Occipital lobe (tissue), 1 donor: ENCODE measurements at regions not wholly inside any gene's neighbourhood (a gene's known extent, or its start where the extent isn't known, plus 50 kb on each side); places are given as distances from the start of the nearest gene placed in this dataset.

Experiments used
- DNase-seq: peaks from one replicate; lab custom pipeline; 2025; lab: John Stamatoyannopoulos, UW

- DNase-seq = no peak
Observed at GRCh38 chr10:65325913-65326312, 1599.9 kb upstream of the LRRTM3 start.

GRCh38 chr10:65328486-65328885 lies 1597.3 kb upstream of the LRRTM3 start:
- DNase-seq = no peak

DNA sequence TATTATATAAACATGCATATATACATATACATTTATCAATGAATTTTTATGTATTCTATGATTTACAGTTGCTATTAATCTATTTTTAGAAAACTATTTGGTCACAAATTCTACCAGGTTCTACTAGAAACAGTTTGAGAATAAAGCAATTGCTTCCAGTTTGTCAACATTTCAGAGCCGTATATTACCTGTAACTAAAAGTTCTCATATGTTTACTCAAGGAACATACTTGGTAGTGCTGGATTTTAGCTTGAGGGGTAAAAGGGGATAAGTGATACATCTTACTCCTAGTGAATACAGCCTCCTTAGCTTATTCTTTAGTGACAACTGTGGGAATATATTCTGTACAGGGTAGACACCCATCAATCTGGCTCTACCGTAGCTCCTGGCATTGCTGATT lies 1590.5 kb upstream of the LRRTM3 start:
- no peak for DNase-seq

DNA sequence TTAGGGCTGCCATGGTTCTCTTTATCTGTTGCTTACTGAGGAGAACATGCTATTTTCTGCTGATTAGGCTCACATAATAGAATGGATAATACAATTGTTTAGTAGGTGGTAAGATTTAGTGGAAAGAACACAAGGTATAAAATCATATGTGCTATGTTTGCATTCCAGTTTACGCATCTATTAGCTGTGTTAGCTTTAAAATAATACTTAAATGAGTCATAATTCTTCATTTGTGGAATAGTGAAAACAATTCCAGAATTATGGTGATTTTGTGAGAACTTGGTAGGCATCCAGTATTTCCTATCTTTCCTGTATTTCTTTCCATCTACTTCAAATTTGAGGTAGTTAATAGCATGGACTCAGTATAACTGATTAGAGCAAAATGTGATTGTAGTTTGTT lies 1585.5 kb upstream of the LRRTM3 start:
- DNase-seq = no peak

GRCh38 chr10:65341323-65341925 lies 1584.4 kb upstream of the LRRTM3 start:
- DNase-seq = no peak

DNA sequence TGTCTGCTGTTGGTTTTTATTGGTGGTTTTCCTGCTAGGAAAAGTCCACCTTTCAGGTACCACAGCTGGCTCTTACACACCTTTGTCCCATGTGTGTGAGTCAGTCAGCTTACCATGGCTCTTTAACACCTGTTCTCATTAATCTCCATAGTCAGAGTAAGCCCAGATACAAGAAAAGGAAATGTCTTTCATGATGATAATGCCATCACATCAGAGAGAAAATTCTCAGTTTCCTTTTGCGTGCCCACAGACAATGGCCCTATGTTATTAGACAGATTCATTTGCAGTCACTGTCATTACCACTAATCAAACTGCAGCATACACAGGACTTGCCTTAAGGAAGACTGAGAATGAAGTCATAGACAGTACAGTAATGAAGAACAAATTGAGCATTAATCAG lies 1583.6 kb upstream of the LRRTM3 start:
- no peak for DNase-seq

DNA sequence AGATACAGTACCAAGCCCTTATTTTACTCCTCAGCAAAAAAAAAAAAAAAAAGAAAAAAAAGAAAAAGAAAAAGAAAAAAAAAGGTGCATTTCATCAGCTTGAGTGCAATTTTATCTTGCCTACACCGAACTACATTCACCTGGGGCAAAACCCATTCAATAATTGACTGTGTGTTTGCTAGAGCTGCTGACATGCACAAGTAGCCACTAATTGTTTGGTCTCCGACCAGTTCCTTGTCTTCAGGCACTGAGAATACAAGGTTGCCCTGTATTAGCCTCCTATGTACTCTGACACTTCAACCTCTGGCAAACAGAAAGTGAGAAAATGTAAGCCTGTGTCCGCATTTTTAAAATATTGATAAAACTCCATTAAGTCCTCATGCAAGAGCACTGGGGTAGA lies 1579.4 kb upstream of the LRRTM3 start:
- DNase-seq = no peak

- no peak for DNase-seq
Observed at GRCh38 chr10:65348637-65349036, 1577.2 kb upstream of the LRRTM3 start.

DNA sequence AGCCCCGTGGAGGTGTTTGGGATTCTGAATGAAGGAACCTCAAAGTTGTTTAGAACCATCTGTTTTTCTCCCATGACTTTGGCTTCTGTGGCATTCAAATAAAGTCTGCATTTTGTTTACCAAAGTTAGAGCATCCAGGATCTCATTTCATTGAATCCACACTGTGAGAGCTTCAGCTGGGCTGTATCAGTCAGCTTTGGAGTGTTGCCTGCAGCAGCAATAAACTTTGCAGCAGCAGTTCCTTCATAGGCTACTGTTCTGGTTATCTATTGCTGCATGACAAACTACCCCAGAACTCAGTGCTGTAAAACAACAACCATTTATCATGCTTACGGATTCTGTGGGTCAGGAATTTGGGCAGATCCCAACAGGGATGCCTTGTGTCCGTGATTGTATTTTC lies 1575.2 kb upstream of the LRRTM3 start:
- no peak for DNase-seq

- DNase-seq = no peak
Observed at GRCh38 chr10:65355141-65355680, 1570.6 kb upstream of the LRRTM3 start.

DNA sequence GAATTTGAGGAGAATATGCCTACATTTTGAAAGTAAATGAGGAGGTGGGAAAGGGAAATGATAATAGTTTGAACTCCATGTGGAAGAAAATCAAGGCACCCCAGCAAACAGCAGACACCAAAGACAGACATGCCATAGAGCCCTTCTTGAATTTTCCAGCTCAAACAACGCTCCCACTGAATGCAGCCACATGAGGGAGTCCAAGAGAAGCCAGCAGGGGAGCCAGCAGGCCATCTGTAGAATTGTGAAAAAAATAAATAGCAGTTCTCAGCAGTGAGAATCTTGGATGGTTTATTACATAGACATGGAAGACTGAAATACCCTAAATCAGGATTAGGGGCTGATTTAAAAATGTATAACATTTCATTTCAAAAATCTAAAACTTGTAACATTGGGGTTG lies 1567.3 kb upstream of the LRRTM3 start:
- no peak for DNase-seq

DNA sequence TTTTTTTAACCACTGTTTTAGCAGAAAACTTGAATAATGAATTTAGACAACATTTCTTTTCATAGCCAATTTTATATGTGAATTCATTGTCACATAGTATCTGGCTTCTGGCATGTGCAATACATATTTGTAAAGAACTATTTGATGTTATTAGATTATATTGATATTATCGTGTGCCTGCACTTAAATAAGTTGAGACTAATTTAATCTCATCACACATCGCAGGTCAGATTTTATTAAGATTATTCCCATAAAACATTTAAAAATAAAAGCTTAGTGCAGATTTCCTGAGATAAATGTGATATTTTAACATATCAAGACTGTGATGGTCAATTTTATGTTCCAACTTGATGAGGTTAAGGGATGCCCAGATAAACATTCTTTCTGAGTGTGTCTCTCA lies 1565.3 kb upstream of the LRRTM3 start:
- no peak for DNase-seq

GRCh38 chr10:65365878-65366277 lies 1560.0 kb upstream of the LRRTM3 start:
- no peak for DNase-seq

DNA sequence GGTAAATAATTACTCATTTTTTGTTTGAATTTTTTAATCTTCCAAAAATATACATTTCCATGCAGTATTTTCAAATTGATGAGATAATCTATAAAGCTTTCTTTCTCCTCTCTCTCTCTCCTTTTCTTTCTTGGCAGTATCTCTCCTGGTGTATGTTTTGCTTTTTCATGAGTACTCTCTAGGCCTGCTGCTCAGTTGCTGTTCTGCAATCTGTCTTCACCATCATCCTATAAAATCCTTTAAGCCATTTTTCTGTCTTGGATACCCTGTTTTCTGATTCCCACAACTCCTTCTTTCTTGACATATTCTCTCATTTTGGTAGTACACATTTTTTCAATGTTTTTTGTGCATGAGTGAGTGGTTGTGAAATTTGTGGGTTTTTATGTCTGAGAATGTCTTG lies 1558.1 kb upstream of the LRRTM3 start:
- DNase-seq = no peak

DNA sequence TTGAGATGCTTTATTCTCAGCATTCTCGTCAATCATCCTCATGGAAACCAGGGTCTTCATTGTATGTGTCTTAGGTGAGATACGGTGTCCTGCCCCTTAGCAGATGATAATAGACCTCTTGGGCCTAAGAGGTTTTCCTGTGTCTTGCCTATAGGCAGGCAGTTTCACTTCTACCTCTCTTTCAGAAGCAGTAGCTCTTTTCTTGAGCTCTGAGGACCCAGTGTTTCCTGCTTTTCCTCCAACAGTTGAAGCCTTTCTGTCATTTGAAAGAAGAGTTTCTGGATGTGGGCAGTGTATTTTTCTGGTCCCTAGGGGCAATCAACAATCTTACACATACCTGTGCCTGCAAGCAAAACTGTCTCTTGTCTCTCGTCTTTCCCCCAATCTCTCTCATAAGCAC lies 1550.3 kb upstream of the LRRTM3 start:
- no peak for DNase-seq

DNA sequence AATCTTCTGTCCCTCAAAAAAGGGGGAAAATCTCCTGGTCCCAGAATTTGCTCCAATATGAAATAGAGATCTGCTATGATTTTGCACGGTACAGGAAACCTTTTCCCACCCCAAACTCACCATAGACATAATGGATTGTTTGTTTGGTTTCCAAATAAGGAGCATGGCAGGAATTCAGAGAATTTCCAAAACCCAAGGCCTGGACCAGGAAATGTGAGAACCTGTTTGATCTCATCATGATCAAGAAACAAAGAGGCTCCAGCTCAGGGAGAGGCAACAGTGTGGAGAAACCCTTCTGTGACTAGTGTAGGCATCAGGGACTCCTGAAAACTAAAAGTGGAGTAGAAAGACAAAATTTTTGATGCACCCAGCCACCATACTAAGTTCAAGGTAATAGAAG lies 1548.1 kb upstream of the LRRTM3 start:
- no peak for DNase-seq

DNA sequence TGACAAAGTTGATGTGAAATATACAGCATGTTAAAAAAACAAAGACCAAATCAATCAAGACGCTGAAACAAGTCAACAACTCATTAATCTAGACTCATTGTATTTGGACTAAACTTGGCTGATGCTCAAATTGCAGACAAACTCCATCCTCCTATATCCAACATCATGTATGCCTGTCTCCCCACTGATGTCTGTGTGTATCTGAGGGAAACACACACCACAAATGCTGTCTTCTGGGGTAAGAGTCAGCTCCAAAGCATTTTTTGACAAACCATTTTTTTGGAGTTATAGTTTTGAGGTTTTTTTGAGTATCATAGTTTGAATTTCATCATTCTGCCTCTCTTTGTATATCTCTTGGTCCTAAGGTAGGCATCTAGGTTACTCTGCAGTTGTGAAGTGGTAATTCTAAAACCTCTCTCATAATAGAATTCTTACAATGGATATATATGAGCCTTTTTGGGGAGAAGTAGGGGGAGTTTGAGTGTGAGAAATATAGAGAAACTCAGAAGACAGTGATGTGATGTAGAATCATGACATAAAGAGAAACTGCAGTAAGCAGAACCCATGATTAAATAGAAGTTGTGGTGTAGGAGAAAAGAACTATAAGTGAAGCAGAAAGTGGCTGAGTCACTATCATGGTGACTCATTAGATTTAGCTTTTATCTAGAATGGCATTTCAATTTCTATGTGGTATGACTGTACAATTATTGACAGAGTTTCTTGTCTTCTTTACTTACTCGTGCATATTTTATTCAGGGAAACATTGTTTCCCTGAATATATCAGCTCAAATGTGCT lies 1531.1 kb upstream of the LRRTM3 start:
- no peak for DNase-seq

DNA sequence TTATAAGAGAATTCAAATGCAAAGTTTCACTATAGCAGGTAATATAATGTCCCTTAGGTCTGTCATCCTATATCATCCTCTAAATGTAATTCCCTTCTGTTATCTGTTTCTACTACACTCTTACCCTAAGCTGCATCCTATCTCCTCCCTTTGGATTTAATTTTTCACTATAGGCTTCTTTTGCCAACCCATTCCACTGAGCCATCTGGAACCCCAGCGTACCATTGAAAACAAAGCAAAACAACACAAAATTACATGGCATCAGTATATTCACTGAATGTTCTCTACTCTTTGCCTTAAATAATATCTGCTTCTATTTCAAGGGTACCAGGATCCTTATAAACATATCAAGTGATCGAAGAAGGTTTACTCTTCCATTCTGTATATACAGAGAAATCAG lies 1530.2 kb upstream of the LRRTM3 start:
- no peak for DNase-seq

DNA sequence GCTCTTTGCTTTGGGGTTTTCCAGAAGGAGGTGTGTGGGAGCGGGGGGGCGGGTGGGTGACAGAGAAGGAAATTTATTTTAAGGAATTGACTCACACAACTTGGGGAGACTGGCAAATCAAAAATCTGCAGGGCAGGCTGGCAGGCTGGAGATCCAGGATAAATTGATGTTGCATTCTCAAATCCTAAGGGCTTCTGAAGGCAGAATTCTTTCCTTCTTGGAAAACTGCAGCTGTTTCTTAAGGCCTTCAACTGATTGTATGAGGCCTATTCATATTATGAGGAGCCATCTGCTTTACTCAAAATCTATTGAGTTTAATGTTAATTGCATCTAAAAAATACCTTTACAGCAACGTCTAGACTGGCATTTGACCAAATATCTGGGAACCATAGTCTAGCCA lies 1528.8 kb upstream of the LRRTM3 start:
- DNase-seq = no peak

DNA sequence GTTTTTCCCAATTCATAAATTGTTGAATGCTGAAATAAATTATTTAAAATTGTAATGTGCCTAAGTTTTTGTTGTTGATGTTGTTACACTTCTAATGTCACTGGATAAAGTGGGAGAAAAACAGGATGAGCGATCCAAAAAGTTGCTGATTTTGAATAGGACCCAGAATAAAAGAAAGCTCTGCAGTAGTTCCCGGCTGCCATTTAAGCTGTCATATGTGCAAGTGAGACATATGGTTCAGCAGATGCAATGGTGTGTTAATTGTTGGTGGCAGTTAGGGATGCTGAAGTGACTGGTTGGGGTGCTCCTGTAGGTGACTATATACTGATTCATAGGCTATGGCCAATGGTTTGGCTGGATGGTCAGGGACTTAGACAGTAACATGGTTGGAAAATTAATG lies 1517.4 kb upstream of the LRRTM3 start:
- no peak for DNase-seq

- no peak for DNase-seq
Observed at GRCh38 chr10:65413001-65413400, 1512.8 kb upstream of the LRRTM3 start.

- no peak for DNase-seq
Observed at GRCh38 chr10:65415318-65415717, 1510.5 kb upstream of the LRRTM3 start.

DNA sequence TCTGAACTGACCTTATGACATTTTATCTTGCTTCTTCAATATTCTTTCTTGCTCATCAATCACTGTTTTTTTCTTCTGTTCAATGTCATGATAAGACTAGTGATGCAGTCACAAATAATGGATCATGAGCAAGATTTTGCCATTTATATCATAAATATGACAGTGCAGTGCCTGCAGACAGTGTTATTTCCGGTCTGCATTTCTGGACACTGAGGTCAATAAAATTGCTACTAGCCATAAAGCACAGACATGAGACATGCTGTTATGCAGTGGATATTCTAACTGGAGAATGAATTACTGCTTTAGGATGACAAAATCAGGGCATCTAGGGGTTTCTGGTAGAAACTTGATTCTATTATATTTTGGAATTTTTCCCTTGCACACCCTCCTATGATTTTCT lies 1509.7 kb upstream of the LRRTM3 start:
- no peak for DNase-seq
